ENCODE measurements at regions not wholly inside any gene's neighbourhood (a gene's known extent, or its start where the extent isn't known, plus 50 kb on each side); places are given as distances from the start of the nearest gene placed in this dataset.

- TF ChIP-seq CEBPB (IDR thresholded peaks at IDR 0.05), result no peak
- no peak for TF ChIP-seq REST (IDR thresholded peaks at IDR 0.05; ENCODE audit: low read depth)
- no peak for TF ChIP-seq RAD21 (IDR thresholded peaks at IDR 0.05; ENCODE audit: low read depth)
- no peak for TF ChIP-seq MAX (IDR thresholded peaks at IDR 0.05)
- no peak for TF ChIP-seq YY1 (IDR thresholded peaks at IDR 0.05; ENCODE audit: low read depth)
- TF ChIP-seq EGR1 (IDR thresholded peaks at IDR 0.05), result no peak
- no peak for TF ChIP-seq EP300 (IDR thresholded peaks at IDR 0.05; ENCODE audit: borderline replicate concordance)
- no peak for TF ChIP-seq CREB1 (IDR thresholded peaks at IDR 0.05; ENCODE audit: low read depth)
Observed at GRCh38 chr1:234941321-234942011, 187.2 kb downstream of the TOMM20 start.
